WTC11 (cell line): ENCODE measurements at regions not wholly inside any gene's neighbourhood (a gene's known extent, or its start where the extent isn't known, plus 50 kb on each side); places are given as distances from the start of the nearest gene placed in this dataset.

ENCODE experiments used
- ATAC-seq: fragments of 200-7000 bp; cut with Tn5 transposase; 2 replicates; pipeline ENCODE4 v1.10.0; 2021; ENCODE audit warnings: mild to moderate bottlenecking, moderate library complexity
- CTCF ChIA-PET: fragments of 300-600 bp; sonication (Branson Sonifier 250); formaldehyde crosslinking; loops from one replicate; lab custom pipeline; 2021; ENCODE audit warnings: antibody characterized with exemption; lab: Charles Lee
- POLR2A ChIA-PET: fragments of 350-600 bp; sonication (Branson Sonifier 250); formaldehyde crosslinking; loops from one replicate; lab custom pipeline; 2021; ENCODE audit warnings: antibody characterized with exemption; lab: Charles Lee
- DNase-seq: peaks from one replicate; pipeline ENCODE4 v3.0.0; 2021; ENCODE audit warnings: low spot score
- H3K27ac Mint-ChIP-seq: 2 replicates; pipeline ENCODE4 v1.8.0; 2021; ENCODE audit warnings: mixed read lengths
- H3K27me3 Mint-ChIP-seq: 2 replicates; pipeline ENCODE4 v1.8.0; 2021; ENCODE audit warnings: low read depth, mild to moderate bottlenecking, moderate library complexity, mixed read lengths
- H3K36me3 Mint-ChIP-seq: 2 replicates; pipeline ENCODE4 v1.8.0; 2021; ENCODE audit warnings: mixed read lengths
- H3K4me1 Mint-ChIP-seq: 2 replicates; pipeline ENCODE4 v1.8.0; 2022; ENCODE audit warnings: mixed read lengths
- H3K4me3 Mint-ChIP-seq: 2 replicates; pipeline ENCODE4 v1.8.0; 2021; ENCODE audit warnings: mild to moderate bottlenecking, moderate library complexity, mixed read lengths
- H3K9me3 Mint-ChIP-seq: 2 replicates; pipeline ENCODE4 v1.8.0; 2021; ENCODE audit warnings: mixed read lengths
- CREB1 ChIP-seq: sonication (generic); formaldehyde crosslinking; IDR thresholded peaks from 2 replicates; pipeline ENCODE4 v1.8.0; 2023; ENCODE audit warnings: mild to moderate bottlenecking, missing genetic modification reagents
- CREM ChIP-seq: sonication (generic); formaldehyde crosslinking; IDR thresholded peaks from 2 replicates; pipeline ENCODE4 v1.8.1; 2022; ENCODE audit warnings: mild to moderate bottlenecking, missing genetic modification reagents, moderate library complexity
- ELF4 ChIP-seq: sonication (generic); formaldehyde crosslinking; IDR thresholded peaks from 2 replicates; pipeline ENCODE4 v1.8.1; 2022; ENCODE audit warnings: low read depth, mild to moderate bottlenecking, moderate library complexity, missing genetic modification reagents
- ETV6 ChIP-seq: sonication (generic); formaldehyde crosslinking; IDR thresholded peaks from 2 replicates; pipeline ENCODE4 v1.8.1; 2022; ENCODE audit warnings: mild to moderate bottlenecking, missing genetic modification reagents
- GABPB1 ChIP-seq: sonication (generic); formaldehyde crosslinking; IDR thresholded peaks from 2 replicates; pipeline ENCODE4 v1.8.1; 2023; ENCODE audit warnings: mild to moderate bottlenecking, missing genetic modification reagents
- NFYB ChIP-seq: sonication (generic); formaldehyde crosslinking; conservative IDR thresholded peaks from 2 replicates; pipeline ENCODE4 v1.8.0; 2022; ENCODE audit warnings: low read depth, missing genetic modification reagents
- NR2C2 ChIP-seq: sonication (generic); formaldehyde crosslinking; IDR thresholded peaks from 2 replicates; pipeline ENCODE4 v1.8.0; 2022; ENCODE audit warnings: mild to moderate bottlenecking, missing genetic modification reagents
- PRRX2 ChIP-seq: fragments of 250-450 bp; sonication (Bioruptor Pico); IDR thresholded peaks from 2 replicates; pipeline ENCODE4 v1.8.0; 2021; ENCODE audit warnings: mild to moderate bottlenecking
- SMAD3 ChIP-seq: sonication (generic); formaldehyde crosslinking; IDR thresholded peaks from 2 replicates; pipeline ENCODE4 v1.8.0; 2022; ENCODE audit warnings: missing genetic modification reagents, mild to moderate bottlenecking, borderline replicate concordance
- TEAD1 ChIP-seq: sonication (generic); formaldehyde crosslinking; IDR thresholded peaks from 2 replicates; pipeline ENCODE4 v1.8.0; 2022; ENCODE audit warnings: mild to moderate bottlenecking, missing genetic modification reagents
- ZNF396 ChIP-seq: fragments of 250-450 bp; sonication (Bioruptor Pico); IDR thresholded peaks from 2 replicates; pipeline ENCODE4 v1.8.0; 2021; ENCODE audit warnings: mild to moderate bottlenecking, moderate library complexity, borderline replicate concordance
- TF ChIP-seq, protein P1 (sequence below): fragments of 200-600 bp; IDR thresholded peaks from 2 replicates; pipeline ENCODE4 v1.8.0; 2022; ENCODE audit warnings: antibody characterized with exemption
- TF ChIP-seq, protein P2 (sequence below): sonication (generic); formaldehyde crosslinking; IDR thresholded peaks from 2 replicates; pipeline ENCODE4 v1.8.0; 2023; ENCODE audit warnings: missing genetic modification reagents
- TF ChIP-seq, protein P3 (sequence below): fragments of 250-450 bp; sonication (Bioruptor Pico); IDR thresholded peaks from 2 replicates; pipeline ENCODE4 v1.8.0; 2021; ENCODE audit warnings: mild to moderate bottlenecking
- TF ChIP-seq, protein P4 (sequence below): fragments of 250-450 bp; sonication (Bioruptor Pico); IDR thresholded peaks from 2 replicates; pipeline ENCODE4 v1.9.0; 2021; ENCODE audit warnings: moderate library complexity, mild to moderate bottlenecking, inconsistent platforms, borderline replicate concordance
- TF ChIP-seq, protein P5 (sequence below): sonication (generic); formaldehyde crosslinking; IDR thresholded peaks from 2 replicates; pipeline ENCODE4 v1.8.0; 2022; ENCODE audit warnings: mild to moderate bottlenecking, missing genetic modification reagents
- TF ChIP-seq, protein P6 (sequence below): sonication (generic); formaldehyde crosslinking; IDR thresholded peaks from 2 replicates; pipeline ENCODE4 v1.8.0; 2022; ENCODE audit warnings: missing genetic modification reagents
- TF ChIP-seq, protein P7 (sequence below): fragments of 250-450 bp; sonication (Bioruptor Pico); IDR thresholded peaks from 2 replicates; pipeline ENCODE4 v2.1.2; 2022; ENCODE audit warnings: mild to moderate bottlenecking, moderate library complexity
- TF ChIP-seq, protein P8 (sequence below): sonication (generic); formaldehyde crosslinking; IDR thresholded peaks from 2 replicates; pipeline ENCODE4 v1.8.1; 2023; ENCODE audit warnings: mild to moderate bottlenecking, missing genetic modification reagents, moderate library complexity
- TF ChIP-seq, protein P9 (sequence below): sonication (generic); formaldehyde crosslinking; IDR thresholded peaks from 2 replicates; pipeline ENCODE4 v1.8.1; 2023; ENCODE audit warnings: mild to moderate bottlenecking, missing genetic modification reagents, moderate library complexity

DNA sequence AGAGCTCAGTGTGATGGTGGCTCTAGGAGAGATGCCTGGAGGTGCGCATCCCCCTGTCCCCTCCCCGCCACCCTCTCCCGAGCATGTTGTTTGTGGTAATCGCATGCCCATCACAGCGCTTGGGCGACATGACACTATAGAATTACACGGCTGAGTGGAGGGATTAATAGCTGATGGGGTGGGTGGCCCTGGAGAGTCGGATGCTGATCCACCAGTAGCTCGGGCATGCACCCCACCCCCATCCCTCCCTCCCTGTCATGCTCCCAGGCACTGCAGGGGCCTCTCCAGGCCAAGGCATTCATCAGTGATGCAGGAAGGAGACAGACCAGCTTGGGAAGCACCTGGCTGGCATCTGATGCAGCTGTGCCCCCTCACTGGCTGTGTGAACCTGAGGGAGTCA lies 159.0 kb upstream of the IGSF21 start (continued):
- TF ChIP-seq, protein P1, sequence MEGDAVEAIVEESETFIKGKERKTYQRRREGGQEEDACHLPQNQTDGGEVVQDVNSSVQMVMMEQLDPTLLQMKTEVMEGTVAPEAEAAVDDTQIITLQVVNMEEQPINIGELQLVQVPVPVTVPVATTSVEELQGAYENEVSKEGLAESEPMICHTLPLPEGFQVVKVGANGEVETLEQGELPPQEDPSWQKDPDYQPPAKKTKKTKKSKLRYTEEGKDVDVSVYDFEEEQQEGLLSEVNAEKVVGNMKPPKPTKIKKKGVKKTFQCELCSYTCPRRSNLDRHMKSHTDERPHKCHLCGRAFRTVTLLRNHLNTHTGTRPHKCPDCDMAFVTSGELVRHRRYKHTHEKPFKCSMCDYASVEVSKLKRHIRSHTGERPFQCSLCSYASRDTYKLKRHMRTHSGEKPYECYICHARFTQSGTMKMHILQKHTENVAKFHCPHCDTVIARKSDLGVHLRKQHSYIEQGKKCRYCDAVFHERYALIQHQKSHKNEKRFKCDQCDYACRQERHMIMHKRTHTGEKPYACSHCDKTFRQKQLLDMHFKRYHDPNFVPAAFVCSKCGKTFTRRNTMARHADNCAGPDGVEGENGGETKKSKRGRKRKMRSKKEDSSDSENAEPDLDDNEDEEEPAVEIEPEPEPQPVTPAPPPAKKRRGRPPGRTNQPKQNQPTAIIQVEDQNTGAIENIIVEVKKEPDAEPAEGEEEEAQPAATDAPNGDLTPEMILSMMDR, result no peak
- TF ChIP-seq NFYB (CRISPR knock-in tag), result no peak

DNA sequence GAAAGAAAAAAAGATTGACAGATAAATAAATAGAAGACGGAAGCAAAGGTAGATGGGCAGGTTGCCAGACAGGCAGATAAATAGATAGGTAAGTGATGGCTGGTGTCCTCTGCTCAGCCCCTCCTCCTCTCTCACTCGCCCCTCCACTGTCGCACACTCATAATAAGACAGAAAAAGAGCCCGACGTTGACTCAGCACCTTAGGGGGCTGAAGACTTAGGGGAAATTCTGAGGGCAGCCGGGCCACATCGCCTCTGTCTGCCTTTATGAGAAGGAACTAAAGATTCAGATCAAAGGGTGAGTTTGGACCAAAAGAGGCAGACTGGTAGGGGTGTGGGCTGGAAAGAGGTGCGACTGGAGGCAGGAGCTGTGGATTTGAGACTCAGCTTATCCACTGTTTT lies 158.1 kb upstream of the IGSF21 start:
- no peak for ATAC-seq
- Mint-ChIP-seq H3K4me3 (no peak overlapping the region), H3K36me3 (no peaks in the 10 kb centered on the region), H3K4me1 (peaks cover 12% of the 10 kb centered on the region), H3K27ac (no peak overlapping the region)
- TF ChIP-seq SMAD3 (CRISPR knock-in tag), result no peak
- TF ChIP-seq, protein P2, sequence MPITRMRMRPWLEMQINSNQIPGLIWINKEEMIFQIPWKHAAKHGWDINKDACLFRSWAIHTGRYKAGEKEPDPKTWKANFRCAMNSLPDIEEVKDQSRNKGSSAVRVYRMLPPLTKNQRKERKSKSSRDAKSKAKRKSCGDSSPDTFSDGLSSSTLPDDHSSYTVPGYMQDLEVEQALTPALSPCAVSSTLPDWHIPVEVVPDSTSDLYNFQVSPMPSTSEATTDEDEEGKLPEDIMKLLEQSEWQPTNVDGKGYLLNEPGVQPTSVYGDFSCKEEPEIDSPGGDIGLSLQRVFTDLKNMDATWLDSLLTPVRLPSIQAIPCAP (CRISPR knock-in tag), result no peak
- TF ChIP-seq ETV6 (CRISPR knock-in tag), result no peak
- TF ChIP-seq ELF4 (CRISPR knock-in tag), result no peak
- TF ChIP-seq, protein P3, sequence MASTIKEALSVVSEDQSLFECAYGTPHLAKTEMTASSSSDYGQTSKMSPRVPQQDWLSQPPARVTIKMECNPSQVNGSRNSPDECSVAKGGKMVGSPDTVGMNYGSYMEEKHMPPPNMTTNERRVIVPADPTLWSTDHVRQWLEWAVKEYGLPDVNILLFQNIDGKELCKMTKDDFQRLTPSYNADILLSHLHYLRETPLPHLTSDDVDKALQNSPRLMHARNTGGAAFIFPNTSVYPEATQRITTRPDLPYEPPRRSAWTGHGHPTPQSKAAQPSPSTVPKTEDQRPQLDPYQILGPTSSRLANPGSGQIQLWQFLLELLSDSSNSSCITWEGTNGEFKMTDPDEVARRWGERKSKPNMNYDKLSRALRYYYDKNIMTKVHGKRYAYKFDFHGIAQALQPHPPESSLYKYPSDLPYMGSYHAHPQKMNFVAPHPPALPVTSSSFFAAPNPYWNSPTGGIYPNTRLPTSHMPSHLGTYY (CRISPR knock-in tag), result no peak
- TF ChIP-seq CREM (CRISPR knock-in tag), result no peak
- TF ChIP-seq, protein P4, sequence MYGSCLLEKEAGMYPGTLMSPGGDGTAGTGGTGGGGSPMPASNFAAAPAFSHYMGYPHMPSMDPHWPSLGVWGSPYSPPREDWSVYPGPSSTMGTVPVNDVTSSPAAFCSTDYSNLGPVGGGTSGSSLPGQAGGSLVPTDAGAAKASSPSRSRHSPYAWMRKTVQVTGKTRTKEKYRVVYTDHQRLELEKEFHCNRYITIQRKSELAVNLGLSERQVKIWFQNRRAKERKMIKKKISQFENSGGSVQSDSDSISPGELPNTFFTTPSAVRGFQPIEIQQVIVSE (CRISPR knock-in tag), result no peak
- TF ChIP-seq, protein P5, sequence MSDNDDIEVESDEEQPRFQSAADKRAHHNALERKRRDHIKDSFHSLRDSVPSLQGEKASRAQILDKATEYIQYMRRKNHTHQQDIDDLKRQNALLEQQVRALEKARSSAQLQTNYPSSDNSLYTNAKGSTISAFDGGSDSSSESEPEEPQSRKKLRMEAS (CRISPR knock-in tag), result no peak
- TF ChIP-seq, protein P6, sequence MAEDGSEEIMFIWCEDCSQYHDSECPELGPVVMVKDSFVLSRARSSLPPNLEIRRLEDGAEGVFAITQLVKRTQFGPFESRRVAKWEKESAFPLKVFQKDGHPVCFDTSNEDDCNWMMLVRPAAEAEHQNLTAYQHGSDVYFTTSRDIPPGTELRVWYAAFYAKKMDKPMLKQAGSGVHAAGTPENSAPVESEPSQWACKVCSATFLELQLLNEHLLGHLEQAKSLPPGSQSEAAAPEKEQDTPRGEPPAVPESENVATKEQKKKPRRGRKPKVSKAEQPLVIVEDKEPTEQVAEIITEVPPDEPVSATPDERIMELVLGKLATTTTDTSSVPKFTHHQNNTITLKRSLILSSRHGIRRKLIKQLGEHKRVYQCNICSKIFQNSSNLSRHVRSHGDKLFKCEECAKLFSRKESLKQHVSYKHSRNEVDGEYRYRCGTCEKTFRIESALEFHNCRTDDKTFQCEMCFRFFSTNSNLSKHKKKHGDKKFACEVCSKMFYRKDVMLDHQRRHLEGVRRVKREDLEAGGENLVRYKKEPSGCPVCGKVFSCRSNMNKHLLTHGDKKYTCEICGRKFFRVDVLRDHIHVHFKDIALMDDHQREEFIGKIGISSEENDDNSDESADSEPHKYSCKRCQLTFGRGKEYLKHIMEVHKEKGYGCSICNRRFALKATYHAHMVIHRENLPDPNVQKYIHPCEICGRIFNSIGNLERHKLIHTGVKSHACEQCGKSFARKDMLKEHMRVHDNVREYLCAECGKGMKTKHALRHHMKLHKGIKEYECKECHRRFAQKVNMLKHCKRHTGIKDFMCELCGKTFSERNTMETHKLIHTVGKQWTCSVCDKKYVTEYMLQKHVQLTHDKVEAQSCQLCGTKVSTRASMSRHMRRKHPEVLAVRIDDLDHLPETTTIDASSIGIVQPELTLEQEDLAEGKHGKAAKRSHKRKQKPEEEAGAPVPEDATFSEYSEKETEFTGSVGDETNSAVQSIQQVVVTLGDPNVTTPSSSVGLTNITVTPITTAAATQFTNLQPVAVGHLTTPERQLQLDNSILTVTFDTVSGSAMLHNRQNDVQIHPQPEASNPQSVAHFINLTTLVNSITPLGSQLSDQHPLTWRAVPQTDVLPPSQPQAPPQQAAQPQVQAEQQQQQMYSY (CRISPR knock-in tag), result no peak
- TF ChIP-seq, protein P7, sequence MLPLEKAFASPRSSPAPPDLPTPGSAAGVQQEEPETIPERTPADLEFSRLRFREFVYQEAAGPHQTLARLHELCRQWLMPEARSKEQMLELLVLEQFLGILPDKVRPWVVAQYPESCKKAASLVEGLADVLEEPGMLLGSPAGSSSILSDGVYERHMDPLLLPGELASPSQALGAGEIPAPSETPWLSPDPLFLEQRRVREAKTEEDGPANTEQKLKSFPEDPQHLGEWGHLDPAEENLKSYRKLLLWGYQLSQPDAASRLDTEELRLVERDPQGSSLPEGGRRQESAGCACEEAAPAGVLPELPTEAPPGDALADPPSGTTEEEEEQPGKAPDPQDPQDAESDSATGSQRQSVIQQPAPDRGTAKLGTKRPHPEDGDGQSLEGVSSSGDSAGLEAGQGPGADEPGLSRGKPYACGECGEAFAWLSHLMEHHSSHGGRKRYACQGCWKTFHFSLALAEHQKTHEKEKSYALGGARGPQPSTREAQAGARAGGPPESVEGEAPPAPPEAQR (CRISPR knock-in tag), result no peak
- no peak for TF ChIP-seq ZNF396 (CRISPR knock-in tag)
- no peak for TF ChIP-seq TEAD1
- TF ChIP-seq, protein P8, sequence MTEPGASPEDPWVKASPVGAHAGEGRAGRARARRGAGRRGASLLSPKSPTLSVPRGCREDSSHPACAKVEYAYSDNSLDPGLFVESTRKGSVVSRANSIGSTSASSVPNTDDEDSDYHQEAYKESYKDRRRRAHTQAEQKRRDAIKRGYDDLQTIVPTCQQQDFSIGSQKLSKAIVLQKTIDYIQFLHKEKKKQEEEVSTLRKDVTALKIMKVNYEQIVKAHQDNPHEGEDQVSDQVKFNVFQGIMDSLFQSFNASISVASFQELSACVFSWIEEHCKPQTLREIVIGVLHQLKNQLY, result no peak
- TF ChIP-seq CREB1, result no peak
- TF ChIP-seq NR2C2 (CRISPR knock-in tag), result no peak
- TF ChIP-seq, protein P9, sequence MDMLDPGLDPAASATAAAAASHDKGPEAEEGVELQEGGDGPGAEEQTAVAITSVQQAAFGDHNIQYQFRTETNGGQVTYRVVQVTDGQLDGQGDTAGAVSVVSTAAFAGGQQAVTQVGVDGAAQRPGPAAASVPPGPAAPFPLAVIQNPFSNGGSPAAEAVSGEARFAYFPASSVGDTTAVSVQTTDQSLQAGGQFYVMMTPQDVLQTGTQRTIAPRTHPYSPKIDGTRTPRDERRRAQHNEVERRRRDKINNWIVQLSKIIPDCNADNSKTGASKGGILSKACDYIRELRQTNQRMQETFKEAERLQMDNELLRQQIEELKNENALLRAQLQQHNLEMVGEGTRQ, result no peak
- TF ChIP-seq PRRX2 (CRISPR knock-in tag), result no peak
- no peak for TF ChIP-seq GABPB1 (CRISPR knock-in tag)
- TF ChIP-seq, all 79 proteins: peak for 0
- H3K9me3 Mint-ChIP-seq, result no peaks in the 10 kb centered on the region
- ChIA-PET CTCF (interaction anchor here (1.3 to 1.9 kb wide), 3 partner anchors 35 to 632 kb away, joined by 4 to 8 read pairs (median 4); no protein-coding TSS in a partner anchor), POLR2A (no interaction called here)
- H3K27me3 Mint-ChIP-seq, result peaks cover 30% of the 10 kb centered on the region
- no peak for DNase-seq
